ENCODE measurements at regions not wholly inside any gene's neighbourhood (a gene's known extent, or its start where the extent isn't known, plus 50 kb on each side); places are given as distances from the start of the nearest gene placed in this dataset.

GRCh38 chr1:165006831-165007230, 349.7 kb downstream of the LMX1A start:
- Histone ChIP-seq H3K27ac (no peak overlapping the region), H3K27me3 (no peaks in the 10 kb centered on the region), H3K4me3 (no peak overlapping the region), H3K36me3 (no peaks in the 10 kb centered on the region), H3K4me1 (peaks cover 0 to 19% (median 7%) of the 10 kb centered on the region in 4 donors), H3K9me3 (peaks cover 0 to 2% (median 0%) of the 10 kb centered on the region in 4 donors)
- WGBS, 2 donors, result 88 to 93% methylated on average over 7 of the region's 7 CpGs
- no peak for DNase-seq
- TF ChIP-seq POLR2AphosphoS5 (IDR thresholded peaks at IDR 0.05) (no peak), POLR2A (IDR thresholded peaks at IDR 0.05) (no peak), EP300 (IDR thresholded peaks at IDR 0.05) (no peak), CTCF (IDR thresholded peaks at IDR 0.05) (no peak)
- intact Hi-C loops (cut with DNase I), result no loop called here

- TF ChIP-seq EP300 (IDR thresholded peaks at IDR 0.05), result no peak
- TF ChIP-seq POLR2AphosphoS5 (IDR thresholded peaks at IDR 0.05), result no peak
- no peak for TF ChIP-seq CTCF (IDR thresholded peaks at IDR 0.05)
- TF ChIP-seq POLR2A (IDR thresholded peaks at IDR 0.05), result no peak
- H3K36me3 ChIP-seq, result no peaks in the 10 kb centered on the region
- intact Hi-C loops (cut with DNase I), result no loop called here
- no peak overlapping the region for H3K27ac ChIP-seq
- H3K4me1 ChIP-seq, result no peaks in the 10 kb centered on the region
- 79 to 84% methylated on average over 5 of the region's 5 CpGs for WGBS, 2 donors
- no peak overlapping the region for H3K4me3 ChIP-seq
- peaks cover 0 to 2% (median 0%) of the 10 kb centered on the region in 4 donors for H3K9me3 ChIP-seq
- no peaks in the 10 kb centered on the region for H3K27me3 ChIP-seq
- no peak for DNase-seq
These were observed 357.4 kb downstream of the LMX1A start for GRCh38 chr1:164999146-164999545.

- H3K4me1 ChIP-seq, result no peaks in the 10 kb centered on the region
- no peak overlapping the region for H3K27ac ChIP-seq
- no peaks in the 10 kb centered on the region for H3K36me3 ChIP-seq
- WGBS, 2 donors, result 92 to 95% methylated on average over 6 of the region's 6 CpGs
- H3K9me3 ChIP-seq, result no peaks in the 10 kb centered on the region
- H3K27me3 ChIP-seq, result no peaks in the 10 kb centered on the region
- no peak for DNase-seq
- TF ChIP-seq POLR2A (IDR thresholded peaks at IDR 0.05) (no peak), EP300 (IDR thresholded peaks at IDR 0.05) (no peak), CTCF (IDR thresholded peaks at IDR 0.05) (no peak), POLR2AphosphoS5 (IDR thresholded peaks at IDR 0.05) (no peak)
- H3K4me3 ChIP-seq, result no peak overlapping the region
- intact Hi-C loops (cut with DNase I), result no loop called here
These were observed 364.7 kb downstream of the LMX1A start for GRCh38 chr1:164991763-164992314.

GRCh38 chr1:164983023-164983650, 373.4 kb downstream of the LMX1A start:
- WGBS, 2 donors, result 46 to 70% methylated on average over 3 of the region's 3 CpGs
- no peak for TF ChIP-seq CTCF (IDR thresholded peaks at IDR 0.05)
- TF ChIP-seq POLR2AphosphoS5 (IDR thresholded peaks at IDR 0.05), result peak in 2 of 4 donors; percentile 54 to 56
- Histone ChIP-seq H3K9me3 (no peaks in the 10 kb centered on the region), H3K27me3 (no peaks in the 10 kb centered on the region), H3K4me1 (peaks cover 0 to 54% (median 35%) of the 10 kb centered on the region in 4 donors), H3K36me3 (no peaks in the 10 kb centered on the region), H3K4me3 (no peak overlapping the region), H3K27ac (peak overlapping the region in 2 of 4 donors; percentile 7 to 32)
- DNase-seq, result peak; percentile 70
- intact Hi-C loops (cut with DNase I), result loop anchor here (10.0 kb wide), 1 partner anchor 62 kb away; no protein-coding TSS in a partner anchor
